Left lung (tissue), 4 donors: ENCODE measurements at regions not wholly inside any gene's neighbourhood (a gene's known extent, or its start where the extent isn't known, plus 50 kb on each side); places are given as distances from the start of the nearest gene placed in this dataset.
"Not testable (repeated sequence)": the region's sequence is repeated elsewhere in the genome, so short reads cannot be mapped to it uniquely, and the experiment has no call there.

Experiments used
- ATAC-seq: fragments of 200-7000 bp; cut with Tn5 transposase; one replicate; pipeline ENCODE4 v1.9.1; 2020; ENCODE audit warnings: moderate library complexity
- DNase-seq, 4 donors: peaks; one replicate each; pipeline ENCODE4 v3.0.0-alpha.2; 2013 to 2020
- H3K27ac ChIP-seq, 2 donors: fragments of 200-600 bp; sonication (generic) in 1 of 2; one replicate each; pipeline versions ENCODE4 v1.5.0 to v1.8.0; 2020 to 2021
- H3K27me3 ChIP-seq, 2 donors: fragments of 200-600 bp; sonication (generic) in 1 of 2; one replicate each; pipeline versions ENCODE4 v1.5.0 to v1.8.0; 2020 to 2021
- H3K36me3 ChIP-seq, 2 donors: fragments of 200-600 bp; sonication (generic) in 1 of 2; one replicate each; pipeline versions ENCODE4 v1.5.0 to v1.8.0; 2020 to 2021
- H3K4me1 ChIP-seq, 2 donors: fragments of 200-600 bp; one replicate each; pipeline ENCODE4 v1.8.0; 2021
- H3K4me3 ChIP-seq, 2 donors: fragments of 200-600 bp; sonication (generic) in 1 of 2; one replicate each; pipeline versions ENCODE4 v1.5.0 to v1.8.0; 2020 to 2021; ENCODE audit warnings: mild to moderate bottlenecking in 1 of 2
- H3K9me3 ChIP-seq, 2 donors: fragments of 200-600 bp; sonication (generic) in 1 of 2; one replicate each; pipeline versions ENCODE4 v1.5.0 to v1.8.0; 2020 to 2021
- CTCF ChIP-seq, 2 donors: fragments of 200-600 bp; sonication (generic) in 1 of 2; IDR thresholded peaks; one replicate each; pipeline versions ENCODE4 v1.5.0 to v1.8.0; 2021; ENCODE audit warnings: antibody characterized with exemption in 2 of 2
- intact Hi-C, 2 donors: fragments of 100-400 bp; cut with DNase I; formaldehyde crosslinking; loops; one replicate each; pipeline versions ENCODE4 v1.11.2 to v1.14.2; 2022
- donor health status: DM: no; HTN: yes; CAD: no.
- donor health status: DM: no; HTN: no; CAD: no.

DNA sequence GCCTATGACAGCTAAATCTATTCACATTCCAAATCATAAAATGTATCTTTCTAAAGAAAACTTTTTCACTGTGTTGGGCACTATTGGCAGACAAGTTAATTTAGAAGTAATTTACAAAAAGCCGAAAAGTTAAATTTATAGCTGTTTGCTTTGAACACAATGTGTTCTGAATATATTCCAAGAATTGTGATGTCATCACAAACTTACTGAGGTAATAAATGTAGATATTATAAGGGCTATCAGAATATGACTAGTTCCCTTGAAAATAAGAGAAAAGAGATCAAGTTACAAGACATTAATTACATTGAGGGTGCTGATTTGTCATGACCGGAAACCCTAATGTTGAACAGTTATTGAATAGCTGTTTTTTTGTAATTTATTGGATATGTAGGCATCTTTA, 153.9 kb upstream of the SCN7A start:
- no peaks in the 10 kb centered on the region for H3K27me3 ChIP-seq
- H3K9me3 ChIP-seq, result no peaks in the 10 kb centered on the region
- no peak for DNase-seq
- no peaks in the 10 kb centered on the region for H3K36me3 ChIP-seq
- no peak for ATAC-seq
- H3K4me3 ChIP-seq, result no peak overlapping the region
- intact Hi-C loops, result no loop called here
- H3K4me1 ChIP-seq, result no peaks in the 10 kb centered on the region
- no peak overlapping the region for H3K27ac ChIP-seq
- TF ChIP-seq CTCF (IDR thresholded peaks at IDR 0.05), result no peak

DNA sequence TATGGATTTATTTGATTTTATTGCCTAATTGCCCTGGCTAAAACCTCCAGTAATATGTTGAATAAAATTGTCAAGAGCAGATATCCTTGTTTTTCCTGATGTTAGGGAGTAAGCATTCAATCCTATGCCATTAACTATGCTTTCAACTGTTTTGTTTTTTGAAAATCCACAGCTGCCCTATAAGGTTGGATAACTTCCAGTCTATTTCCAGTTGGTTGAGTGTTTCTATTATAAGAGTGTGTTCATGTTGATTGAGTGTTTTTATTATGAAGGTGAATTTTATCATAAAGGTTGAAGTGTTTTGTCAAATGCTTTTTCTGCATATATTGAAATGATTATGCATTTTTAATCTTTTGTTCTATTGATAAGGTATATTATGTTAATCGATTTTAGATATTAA, 149.9 kb upstream of the SCN7A start:
- Histone ChIP-seq H3K36me3 (no peaks in the 10 kb centered on the region), H3K27me3 (no peaks in the 10 kb centered on the region), H3K4me3 (no peak overlapping the region), H3K4me1 (no peaks in the 10 kb centered on the region), H3K27ac (no peak overlapping the region), H3K9me3 (no peaks in the 10 kb centered on the region)
- TF ChIP-seq CTCF (IDR thresholded peaks at IDR 0.05), result no peak
- intact Hi-C loops, result no loop called here
- DNase-seq, result no peak
- no peak for ATAC-seq

GRCh38 chr2:166641516-166641915, 147.5 kb upstream of the SCN7A start:
- DNase-seq, result peak in 1 of 4 donors; percentile 24
- H3K4me3 ChIP-seq, intact Hi-C loops, H3K36me3 ChIP-seq, H3K27ac ChIP-seq, ATAC-seq, H3K4me1 ChIP-seq, H3K27me3 ChIP-seq, H3K9me3 ChIP-seq: not testable (repeated sequence)

GRCh38 chr2:166637051-166637450, 143.0 kb upstream of the SCN7A start:
- Histone ChIP-seq H3K27ac (no peak overlapping the region), H3K4me3 (no peak overlapping the region), H3K27me3 (no peaks in the 10 kb centered on the region), H3K36me3 (no peaks in the 10 kb centered on the region), H3K9me3 (no peaks in the 10 kb centered on the region), H3K4me1 (no peaks in the 10 kb centered on the region)
- intact Hi-C loops, result no loop called here
- DNase-seq (no peak), ATAC-seq (no peak)
- TF ChIP-seq CTCF (IDR thresholded peaks at IDR 0.05), result no peak

- no peak for DNase-seq
- no peak overlapping the region for H3K4me3 ChIP-seq
- H3K27me3 ChIP-seq, result no peaks in the 10 kb centered on the region
- intact Hi-C loops, result no loop called here
- no peak for TF ChIP-seq CTCF (IDR thresholded peaks at IDR 0.05)
- ATAC-seq, result no peak
- no peaks in the 10 kb centered on the region for H3K4me1 ChIP-seq
- H3K36me3 ChIP-seq, result no peaks in the 10 kb centered on the region
- H3K9me3 ChIP-seq, result no peaks in the 10 kb centered on the region
- H3K27ac ChIP-seq, result no peak overlapping the region
Measured at GRCh38 chr2:166634706-166635105, 140.7 kb upstream of the SCN7A start.

DNA sequence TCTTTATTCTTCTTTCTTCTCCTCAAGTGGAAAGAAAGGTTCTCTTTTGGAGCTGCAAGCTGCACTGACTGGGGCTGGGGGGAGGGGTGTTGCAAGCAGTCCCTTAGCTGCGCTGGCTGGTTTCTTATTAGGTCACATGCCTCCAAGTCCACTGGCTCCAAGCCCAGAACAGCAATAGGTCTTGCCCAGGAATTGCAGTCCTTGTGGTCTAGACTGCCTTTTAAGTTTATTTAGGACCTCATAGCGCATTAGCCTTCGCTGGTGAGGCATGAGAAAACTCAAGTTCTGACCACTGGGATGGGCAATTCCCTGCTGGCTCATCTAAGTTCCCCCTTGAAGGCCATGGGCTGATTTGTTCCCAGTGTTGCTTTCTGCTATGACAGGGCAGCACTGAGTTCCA, 138.6 kb upstream of the SCN7A start:
- Histone ChIP-seq H3K27ac (no peak overlapping the region), H3K36me3 (no peaks in the 10 kb centered on the region), H3K4me3 (no peak overlapping the region), H3K4me1 (no peaks in the 10 kb centered on the region), H3K9me3 (no peaks in the 10 kb centered on the region), H3K27me3 (no peaks in the 10 kb centered on the region)
- intact Hi-C loops, result no loop called here
- peak; percentile 22 for ATAC-seq
- no peak for TF ChIP-seq CTCF (IDR thresholded peaks at IDR 0.05)
- peak in 1 of 4 donors; percentile 24 for DNase-seq
